ENCODE measurements at regions not wholly inside any gene's neighbourhood (a gene's known extent, or its start where the extent isn't known, plus 50 kb on each side); places are given as distances from the start of the nearest gene placed in this dataset.

- TF ChIP-seq CTCF (IDR thresholded peaks at IDR 0.05; ENCODE audit: extremely low read depth in 1 of 2, insufficient read depth in 1 of 2, low read depth in 1 of 2, low read length in 2 of 2): no peak
- no peak for TF ChIP-seq POLR2A (IDR thresholded peaks at IDR 0.05; ENCODE audit: low read depth, low read length)
- no peak for TF ChIP-seq EZH2 (IDR thresholded peaks at IDR 0.05; ENCODE audit: borderline replicate concordance, low read depth, low read length, severe bottlenecking)
- TF ChIP-seq POLR2AphosphoS5 (IDR thresholded peaks at IDR 0.05; ENCODE audit: insufficient read depth, low read depth, low read length): no peak
Measured at GRCh38 chr4:137656661-137657060, 124.4 kb upstream of the PCDH18 start.

All from endothelial cell of umbilical vein (primary cell).